Neuronal stem cell (in vitro differentiated cells): ENCODE measurements at regions not wholly inside any gene's neighbourhood (a gene's known extent, or its start where the extent isn't known, plus 50 kb on each side); places are given as distances from the start of the nearest gene placed in this dataset.

Experiments
- DNase-seq: peaks from one replicate; pipeline ENCODE4 v3.0.0-alpha.2; 2013; ENCODE audit warnings: low spot score
- H2AFZ ChIP-seq: one replicate; pipeline ENCODE4 v1.6.1; 2013; ENCODE audit warnings: mild to moderate bottlenecking, low read length, inconsistent platforms
- H2AK5ac ChIP-seq: 2 replicates; pipeline ENCODE4 v1.6.1; 2013; ENCODE audit warnings: low read depth, mild to moderate bottlenecking, inconsistent platforms, low read length, moderate library complexity, mixed read lengths
- H2BK120ac ChIP-seq: 2 replicates; pipeline ENCODE4 v1.6.1; 2013; ENCODE audit warnings: low read depth, mild to moderate bottlenecking, inconsistent platforms, low read length, moderate library complexity, mixed read lengths
- H2BK12ac ChIP-seq: one replicate; pipeline ENCODE4 v1.6.1; 2013; ENCODE audit warnings: low read length, inconsistent platforms
- H2BK15ac ChIP-seq: 2 replicates; pipeline ENCODE4 v1.6.1; 2013; ENCODE audit warnings: mild to moderate bottlenecking, low read length, inconsistent platforms, mixed read lengths
- H2BK5ac ChIP-seq: one replicate; pipeline ENCODE4 v1.6.1; 2013; ENCODE audit warnings: inconsistent platforms, mild to moderate bottlenecking, low read length, moderate library complexity
- H3K14ac ChIP-seq: one replicate; pipeline ENCODE4 v1.6.1; 2013; ENCODE audit warnings: low read length, inconsistent platforms
- H3K18ac ChIP-seq: 2 replicates; pipeline ENCODE4 v1.6.1; 2013; ENCODE audit warnings: low read length, inconsistent platforms
- H3K23ac ChIP-seq: 2 replicates; pipeline ENCODE4 v1.6.1; 2013; ENCODE audit warnings: low read depth, mild to moderate bottlenecking, mixed read lengths, low read length, inconsistent platforms; ENCODE audit not compliant: poor library complexity
- H3K27ac ChIP-seq: replicated peaks from 3 replicates; pipeline ENCODE4 v1.5.1; 2013; ENCODE audit warnings: low read length, inconsistent platforms
- H3K27me3 ChIP-seq, 3 experiments: 2 replicates each; pipeline ENCODE4 v1.6.1; 2013; ENCODE audit warnings: low read length in 3 of 3, mild to moderate bottlenecking in 2 of 3, inconsistent platforms in 1 of 3, low read depth in 1 of 3, mixed read lengths in 1 of 3, moderate library complexity in 1 of 3; ENCODE audit not compliant: control insufficient read depth in 3 of 3, insufficient read depth in 3 of 3
- H3K36me3 ChIP-seq, 2 donors: replicated peaks in 1 of 2; 2 replicates each; pipeline ENCODE4 v1.6.1; 2013; ENCODE audit warnings: low read length in 2 of 2; ENCODE audit not compliant: control insufficient read depth in 2 of 2, insufficient read depth in 2 of 2
- H3K4ac ChIP-seq: 2 replicates; pipeline ENCODE4 v1.6.1; 2013; ENCODE audit warnings: inconsistent platforms, mild to moderate bottlenecking, low read length, moderate library complexity
- H3K4me1 ChIP-seq, 2 donors: 1 replicate in 1 of 2; 2 replicates in 1 of 2; pipeline ENCODE4 v1.6.1; 2013; ENCODE audit warnings: low read length in 2 of 2, low read depth in 1 of 2; ENCODE audit not compliant: control insufficient read depth in 2 of 2, insufficient read depth in 1 of 2
- H3K4me2 ChIP-seq: one replicate; pipeline ENCODE4 v1.6.1; 2013; ENCODE audit warnings: mild to moderate bottlenecking, low read length, inconsistent platforms; ENCODE audit not compliant: insufficient read depth, poor library complexity, severe bottlenecking
- H3K4me3 ChIP-seq, 2 donors: 2 replicates each; pipeline ENCODE4 v1.5.1; 2013; ENCODE audit warnings: low read length in 2 of 2, mild to moderate bottlenecking in 2 of 2, inconsistent platforms in 1 of 2, moderate library complexity in 1 of 2
- H3K79me1 ChIP-seq: one replicate; pipeline ENCODE4 v1.6.1; 2013; ENCODE audit warnings: low read depth, mild to moderate bottlenecking, inconsistent platforms, low read length, moderate library complexity
- H3K9ac ChIP-seq: one replicate; pipeline ENCODE4 v1.6.1; 2013; ENCODE audit warnings: mild to moderate bottlenecking, low read depth, low read length, inconsistent platforms; ENCODE audit not compliant: poor library complexity
- H3K9me3 ChIP-seq, 2 donors: replicated peaks in 1 of 2; 2 replicates each; pipeline versions ENCODE3 to v1.6.1; 2013; ENCODE audit warnings: low read length in 2 of 2, mild to moderate bottlenecking in 2 of 2, inconsistent platforms in 1 of 2, low read depth in 1 of 2, mixed read lengths in 1 of 2, moderate library complexity in 1 of 2; ENCODE audit not compliant: control insufficient read depth in 2 of 2, insufficient read depth in 1 of 2
- H4K8ac ChIP-seq: one replicate; pipeline ENCODE4 v1.6.1; 2013; ENCODE audit warnings: low read depth, mild to moderate bottlenecking, inconsistent platforms, low read length, moderate library complexity
- H4K91ac ChIP-seq: one replicate; pipeline ENCODE4 v1.6.1; 2013; ENCODE audit warnings: low read length, low read depth, mild to moderate bottlenecking, inconsistent platforms; ENCODE audit not compliant: poor library complexity
- WGBS, 2 donors: extraction: QIAGEN DNeasy Blood & Tissue Kit; methylation state at CpG; one replicate each; pipeline ENCODE4 v1.1.7; 2013; ENCODE audit warnings: missing lambda C conversion rate in 2 of 2, mixed read lengths in 1 of 2; ENCODE audit not compliant: insufficient read length in 2 of 2, insufficient replicate concordance in 1 of 2; ENCODE audit errors: extremely low coverage in 2 of 2; 5-methylcytosine and 5-hydroxymethylcytosine counted together

- no CpG with 5 or more reads among the region's 5 CpGs for WGBS, 2 donors
- Histone ChIP-seq H2BK12ac (no peak overlapping the region), H3K23ac (no peak overlapping the region), H2AFZ (no peak overlapping the region), H2BK5ac (no peak overlapping the region), H2BK15ac (no peak overlapping the region), H3K4me1 (no peaks in the 10 kb centered on the region), H3K27ac (no peak overlapping the region), H3K9me3 (no peaks in the 10 kb centered on the region), H3K79me1 (no peaks in the 10 kb centered on the region), H2AK5ac (no peak overlapping the region), H3K27me3 (no peaks in the 10 kb centered on the region), H3K4me3 (no peak overlapping the region), H3K4ac (no peak overlapping the region), H2BK120ac (no peak overlapping the region), H3K9ac (no peak overlapping the region), H3K4me2 (no peak overlapping the region), H3K14ac (no peak overlapping the region), H3K36me3 (no peaks in the 10 kb centered on the region), H4K91ac (no peak overlapping the region), H4K8ac (no peak overlapping the region), H3K18ac (no peak overlapping the region)
- no peak for DNase-seq
Measured at GRCh38 chr16:25344006-25344405, 86.4 kb upstream of the ZKSCAN2 start.

GRCh38 chr16:25340973-25341372 is 83.3 kb upstream of the ZKSCAN2 start:
- Histone ChIP-seq H2BK12ac (no peak overlapping the region), H4K8ac (no peak overlapping the region), H3K4ac (no peak overlapping the region), H3K36me3 (no peaks in the 10 kb centered on the region), H3K79me1 (no peaks in the 10 kb centered on the region), H3K27me3 (no peaks in the 10 kb centered on the region), H2AFZ (no peak overlapping the region), H2BK15ac (no peak overlapping the region), H3K27ac (no peak overlapping the region), H4K91ac (no peak overlapping the region), H3K18ac (no peak overlapping the region), H3K9ac (no peak overlapping the region), H2BK5ac (no peak overlapping the region), H2BK120ac (no peak overlapping the region), H2AK5ac (no peak overlapping the region), H3K14ac (no peak overlapping the region), H3K9me3 (no peaks in the 10 kb centered on the region), H3K23ac (no peak overlapping the region), H3K4me3 (no peak overlapping the region), H3K4me1 (no peaks in the 10 kb centered on the region), H3K4me2 (no peak overlapping the region)
- no CpG with 5 or more reads among the region's 2 CpGs for WGBS, 2 donors
- DNase-seq = no peak

- peaks cover 3% of the 10 kb centered on the region for H3K79me1 ChIP-seq
- WGBS, 2 donors = no CpG with 5 or more reads among the region's 3 CpGs
- no peak for DNase-seq
Measured at GRCh38 chr16:25317732-25318316, 60.2 kb upstream of the ZKSCAN2 start.

GRCh38 chr16:25311950-25312349 is 54.3 kb upstream of the ZKSCAN2 start:
- H3K27me3 ChIP-seq = no peaks in the 10 kb centered on the region
- H3K27ac ChIP-seq = no peak overlapping the region
- no peak overlapping the region for H2BK120ac ChIP-seq
- no peak overlapping the region for H2BK15ac ChIP-seq
- no peaks in the 10 kb centered on the region for H3K36me3 ChIP-seq
- H3K4me3 ChIP-seq = no peak overlapping the region
- no peak overlapping the region for H3K14ac ChIP-seq
- H3K23ac ChIP-seq = no peak overlapping the region
- H2BK5ac ChIP-seq = no peak overlapping the region
- H3K4me2 ChIP-seq = no peak overlapping the region
- no peak overlapping the region for H3K9ac ChIP-seq
- H2AFZ ChIP-seq = no peak overlapping the region
- H3K4ac ChIP-seq = no peak overlapping the region
- H3K79me1 ChIP-seq = peaks cover 3% of the 10 kb centered on the region
- DNase-seq = no peak
- H3K18ac ChIP-seq = no peak overlapping the region
- H3K9me3 ChIP-seq = peaks cover 4 to 8% of the 10 kb centered on the region in 2 donors
- no peak overlapping the region for H2BK12ac ChIP-seq
- no peak overlapping the region for H2AK5ac ChIP-seq
- H4K8ac ChIP-seq = no peak overlapping the region
- H4K91ac ChIP-seq = no peak overlapping the region
- H3K4me1 ChIP-seq = no peaks in the 10 kb centered on the region

More at GRCh38 chr16:25317732-25318316, 60.2 kb upstream of the ZKSCAN2 start:
- Histone ChIP-seq H3K23ac (no peak overlapping the region), H3K36me3 (no peaks in the 10 kb centered on the region), H2AK5ac (no peak overlapping the region), H3K4me2 (no peak overlapping the region), H3K9me3 (peaks cover 0 to 4% of the 10 kb centered on the region in 2 donors), H2BK15ac (no peak overlapping the region), H4K8ac (no peak overlapping the region), H3K27ac (no peak overlapping the region), H3K18ac (no peak overlapping the region), H3K4ac (no peak overlapping the region), H2BK120ac (no peak overlapping the region), H3K9ac (no peak overlapping the region), H2AFZ (no peak overlapping the region), H3K14ac (no peak overlapping the region), H2BK12ac (no peak overlapping the region), H2BK5ac (no peak overlapping the region), H3K27me3 (no peaks in the 10 kb centered on the region), H4K91ac (no peak overlapping the region), H3K4me3 (no peak overlapping the region), H3K4me1 (peaks cover 0 to 4% of the 10 kb centered on the region in 2 donors)
